K562 (cell line): ENCODE measurements at regions not wholly inside any gene's neighbourhood (a gene's known extent, or its start where the extent isn't known, plus 50 kb on each side); places are given as distances from the start of the nearest gene placed in this dataset.

Experiments used
- ATAC-seq: fragments of 200-7000 bp; cut with Tn5 transposase; 3 replicates; pipeline ENCODE4 v1.9.1; 2020; ENCODE audit warnings: moderate library complexity
- BruUV-seq: library from RNA; stranded (reverse); fragments of 400-500 nt; replicated peaks from 2 replicates; lab custom pipeline; 2021; lab: Mats Ljungman, UMichigan
- CTCF ChIA-PET: fragments of 300-600 bp; formaldehyde crosslinking; extraction: SDS; loops from one replicate; lab custom pipeline; 2021; ENCODE audit warnings: low intra/inter-chr PET ratio; lab: Yijun Ruan, JAX
- POLR2A ChIA-PET: fragments of 300-600, 350-650 bp; sonication (Branson Sonifier 250); formaldehyde crosslinking; extraction: SDS; loops from one replicate; lab custom pipeline; 2021; ENCODE audit warnings: antibody characterized with exemption, inconsistent platforms; lab: Yijun Ruan, JAX
- DNase-seq, 4 experiments: peaks; one replicate each; pipeline versions ENCODE4 v3.0.0 to v3.0.0-alpha.2; 2011 to 2018; ENCODE audit warnings: low spot score in 3 of 4, mixed read lengths in 3 of 4; ENCODE audit errors: extremely low read depth in 1 of 4
- FAIRE-seq: peaks from 2 replicates; lab custom pipeline; 2011; peaks lifted over from hg19 to GRCh38; lab: Jason Lieb, UNC
- H2AFZ ChIP-seq: 2 replicates; pipeline ENCODE4 v1.6.0; 2011; ENCODE audit warnings: low read depth, low read length, control low read depth, inconsistent platforms
- H3K27ac ChIP-seq: fragments of 200-600 bp; 3 replicates; pipeline ENCODE4 v1.8.0; 2011; ENCODE audit warnings: low read depth, mild to moderate bottlenecking, control low read depth, inconsistent platforms, low read length, moderate library complexity, mixed read lengths; ENCODE audit errors: extremely low read depth
- H3K27me3 ChIP-seq, 2 experiments: fragments of 300-600 bp in 1 of 2; 2 replicates in 1 of 2; 3 replicates in 1 of 2; pipeline versions ENCODE4 v1.6.0 to v1.8.0; 2011; ENCODE audit warnings: inconsistent platforms in 2 of 2, low read length in 2 of 2, mild to moderate bottlenecking in 1 of 2, mixed read lengths in 1 of 2, moderate library complexity in 1 of 2; ENCODE audit not compliant: control insufficient read depth in 2 of 2, insufficient read depth in 2 of 2
- H3K36me3 ChIP-seq: fragments of 300-600 bp; 3 replicates; pipeline ENCODE4 v1.8.0; 2011; ENCODE audit warnings: mild to moderate bottlenecking, low read length, inconsistent platforms; ENCODE audit not compliant: control insufficient read depth, insufficient read depth
- H3K4me1 ChIP-seq, 2 experiments: fragments of 200-600 bp in 1 of 2; replicated peaks in 1 of 2; 2 replicates in 1 of 2; 3 replicates in 1 of 2; pipeline versions ENCODE4 v1.5.1 to v1.8.0; 2011; ENCODE audit warnings: inconsistent platforms in 2 of 2, low read length in 2 of 2, mild to moderate bottlenecking in 1 of 2, mixed read lengths in 1 of 2, moderate library complexity in 1 of 2; ENCODE audit not compliant: control insufficient read depth in 2 of 2, insufficient read depth in 2 of 2
- H3K4me2 ChIP-seq: 2 replicates; pipeline ENCODE4 v1.6.1; 2011; ENCODE audit warnings: low read length, control low read depth, inconsistent platforms, mixed read lengths; ENCODE audit not compliant: insufficient read depth
- H3K4me3 ChIP-seq: fragments of 200-600 bp; sonication (generic), shearing (Covaris generic); 2 replicates; pipeline ENCODE4 v1.5.1; 2016; ENCODE audit warnings: control low read depth, inconsistent platforms
- H3K79me2 ChIP-seq: fragments of 200-600 bp; 3 replicates; pipeline ENCODE4 v1.8.0; 2011; ENCODE audit warnings: low read length, inconsistent platforms; ENCODE audit not compliant: control insufficient read depth, insufficient read depth
- H3K9ac ChIP-seq, 2 experiments: 2 replicates each; pipeline versions ENCODE4 v1.6.0 to v1.6.1; 2011; ENCODE audit warnings: low read depth in 2 of 2, low read length in 2 of 2, control low read depth in 1 of 2, inconsistent platforms in 1 of 2, mild to moderate bottlenecking in 1 of 2, mixed read lengths in 1 of 2; ENCODE audit not compliant: insufficient read depth in 1 of 2
- H3K9me1 ChIP-seq: one replicate; pipeline ENCODE4 v1.6.0; 2011; ENCODE audit warnings: inconsistent platforms, mild to moderate bottlenecking, low read length, moderate library complexity; ENCODE audit not compliant: control insufficient read depth, insufficient read depth
- H3K9me3 ChIP-seq: replicated peaks from 2 replicates; pipeline ENCODE4 v1.5.1; 2011; ENCODE audit warnings: low read depth, low read length, inconsistent platforms; ENCODE audit not compliant: control insufficient read depth, insufficient read depth
- H4K20me1 ChIP-seq: replicated peaks from 2 replicates; pipeline ENCODE4 v1.6.1; 2011; ENCODE audit warnings: low read length, inconsistent platforms, mixed read lengths; ENCODE audit not compliant: control insufficient read depth, insufficient read depth
- ARID2 ChIP-seq: fragments of 450-650 bp; IDR thresholded peaks from 2 replicates; pipeline ENCODE4 v1.6.1; 2017; ENCODE audit warnings: antibody characterized with exemption, mild to moderate bottlenecking
- FOSL1 ChIP-seq: fragments of 200-800 bp; sonication (Bioruptor generic); conservative IDR thresholded peaks from 2 replicates; pipeline ENCODE4 v1.6.1; 2016; ENCODE audit warnings: missing genetic modification characterization, missing compliant biosample characterization
- ILF3 ChIP-seq: fragments of 450-650 bp; IDR thresholded peaks from 2 replicates; pipeline ENCODE4 v1.6.1; 2018; ENCODE audit warnings: antibody characterized with exemption, mild to moderate bottlenecking, moderate library complexity, borderline replicate concordance
- KHSRP ChIP-seq: fragments of 450-650 bp; IDR thresholded peaks from 2 replicates; pipeline ENCODE4 v1.6.1; 2017
- ZNF263 ChIP-seq: sonication (generic); formaldehyde crosslinking; IDR thresholded peaks from 2 replicates; pipeline ENCODE4 v1.8.0; 2022; ENCODE audit warnings: mild to moderate bottlenecking, missing genetic modification reagents, borderline replicate concordance
- ZNF584 ChIP-seq: fragments of 200-800 bp; sonication (Bioruptor generic); IDR thresholded peaks from 2 replicates; pipeline ENCODE4 v1.6.1; 2016; ENCODE audit warnings: low read depth, mild to moderate bottlenecking, missing genetic modification characterization, missing compliant biosample characterization
- WGBS: fragments of 100-300 bp; shearing (Covaris generic); methylation state at CpG from one replicate; pipeline ENCODE4 v1.1.6; 2016; ENCODE audit warnings: low coverage, mixed read lengths; ENCODE audit not compliant: insufficient coverage; ENCODE audit errors: missing lambda C conversion rate; 5-methylcytosine and 5-hydroxymethylcytosine counted together
- in situ Hi-C: fragments of 300-500 bp; cut with MboI; formaldehyde crosslinking; loops from 4 replicates; pipeline ENCODE4 v1.15.0; 2018; ENCODE audit warnings: inconsistent platforms, mixed read lengths
- intact Hi-C: fragments of 100-400 bp; cut with micrococcal nuclease; formaldehyde crosslinking; loops from 2 replicates; pipeline ENCODE4 v1.14.2; 2022
- TF ChIP-seq, protein P1 (sequence below): fragments of 450-650 bp; IDR thresholded peaks from 2 replicates; pipeline ENCODE4 v1.6.1; 2018; ENCODE audit not compliant: partially characterized antibody
- TF ChIP-seq, protein P2 (sequence below): sonication (generic); formaldehyde crosslinking; IDR thresholded peaks from 2 replicates; pipeline ENCODE4 v1.8.1; 2022; ENCODE audit warnings: missing genetic modification reagents

DNA sequence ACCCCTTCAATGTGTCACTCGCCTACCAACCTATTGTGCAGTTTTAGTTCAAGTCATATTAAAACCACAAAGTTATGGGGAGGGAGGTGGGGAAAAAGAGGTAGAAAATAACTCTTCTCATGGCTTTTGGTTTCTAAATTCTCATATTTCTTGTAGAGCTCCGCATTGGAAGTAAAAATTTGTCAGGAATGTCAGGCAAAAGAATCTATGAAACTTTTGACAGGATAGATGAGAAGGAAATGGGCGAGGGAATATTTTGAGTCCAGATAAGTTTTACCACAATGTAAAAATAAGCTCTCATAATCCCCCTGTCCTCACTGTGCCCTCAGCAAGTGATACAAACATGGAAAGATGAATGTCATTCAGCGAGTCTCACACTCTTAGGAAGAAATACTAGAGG is 270.4 kb downstream of the DLEU7 start:
- TF ChIP-seq ZNF584 (CRISPR knock-in tag) (no peak), ILF3 (no peak), ZNF263 (no peak), KHSRP (no peak), ARID2 (no peak), FOSL1 (tag) (no peak)
- TF ChIP-seq, protein P1, sequence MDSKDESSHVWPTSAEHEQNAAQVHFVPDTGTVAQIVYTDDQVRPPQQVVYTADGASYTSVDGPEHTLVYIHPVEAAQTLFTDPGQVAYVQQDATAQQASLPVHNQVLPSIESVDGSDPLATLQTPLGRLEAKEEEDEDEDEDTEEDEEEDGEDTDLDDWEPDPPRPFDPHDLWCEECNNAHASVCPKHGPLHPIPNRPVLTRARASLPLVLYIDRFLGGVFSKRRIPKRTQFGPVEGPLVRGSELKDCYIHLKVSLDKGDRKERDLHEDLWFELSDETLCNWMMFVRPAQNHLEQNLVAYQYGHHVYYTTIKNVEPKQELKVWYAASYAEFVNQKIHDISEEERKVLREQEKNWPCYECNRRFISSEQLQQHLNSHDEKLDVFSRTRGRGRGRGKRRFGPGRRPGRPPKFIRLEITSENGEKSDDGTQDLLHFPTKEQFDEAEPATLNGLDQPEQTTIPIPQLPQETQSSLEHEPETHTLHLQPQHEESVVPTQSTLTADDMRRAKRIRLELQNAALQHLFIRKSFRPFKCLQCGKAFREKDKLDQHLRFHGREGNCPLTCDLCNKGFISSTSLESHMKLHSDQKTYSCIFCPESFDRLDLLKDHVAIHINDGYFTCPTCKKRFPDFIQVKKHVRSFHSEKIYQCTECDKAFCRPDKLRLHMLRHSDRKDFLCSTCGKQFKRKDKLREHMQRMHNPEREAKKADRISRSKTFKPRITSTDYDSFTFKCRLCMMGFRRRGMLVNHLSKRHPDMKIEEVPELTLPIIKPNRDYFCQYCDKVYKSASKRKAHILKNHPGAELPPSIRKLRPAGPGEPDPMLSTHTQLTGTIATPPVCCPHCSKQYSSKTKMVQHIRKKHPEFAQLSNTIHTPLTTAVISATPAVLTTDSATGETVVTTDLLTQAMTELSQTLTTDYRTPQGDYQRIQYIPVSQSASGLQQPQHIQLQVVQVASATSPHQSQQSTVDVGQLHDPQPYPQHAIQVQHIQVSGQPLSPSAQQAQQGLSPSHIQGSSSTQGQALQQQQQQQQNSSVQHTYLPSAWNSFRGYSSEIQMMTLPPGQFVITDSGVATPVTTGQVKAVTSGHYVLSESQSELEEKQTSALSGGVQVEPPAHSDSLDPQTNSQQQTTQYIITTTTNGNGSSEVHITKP, result no peak
- TF ChIP-seq, protein P2, sequence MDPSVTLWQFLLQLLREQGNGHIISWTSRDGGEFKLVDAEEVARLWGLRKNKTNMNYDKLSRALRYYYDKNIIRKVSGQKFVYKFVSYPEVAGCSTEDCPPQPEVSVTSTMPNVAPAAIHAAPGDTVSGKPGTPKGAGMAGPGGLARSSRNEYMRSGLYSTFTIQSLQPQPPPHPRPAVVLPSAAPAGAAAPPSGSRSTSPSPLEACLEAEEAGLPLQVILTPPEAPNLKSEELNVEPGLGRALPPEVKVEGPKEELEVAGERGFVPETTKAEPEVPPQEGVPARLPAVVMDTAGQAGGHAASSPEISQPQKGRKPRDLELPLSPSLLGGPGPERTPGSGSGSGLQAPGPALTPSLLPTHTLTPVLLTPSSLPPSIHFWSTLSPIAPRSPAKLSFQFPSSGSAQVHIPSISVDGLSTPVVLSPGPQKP, result no peak
- TF ChIP-seq, all 486 proteins: peak for 0
- CTCF ChIA-PET, result no interaction called here
- H3K4me2 ChIP-seq, result no peak overlapping the region
- 0 out of 2 replicates have a peak, but pooled peaks cover 2% of the 10 kb centered on the region for H3K9me3 ChIP-seq
- no TSS peak for BruUV-seq
- FAIRE-seq, result no peak
- intact Hi-C loops (no loop called here), in situ Hi-C loops (no loop called here)
- no peak overlapping the region for H3K27ac ChIP-seq
- no peak for DNase-seq
- H3K79me2 ChIP-seq, result no peaks in the 10 kb centered on the region
- ATAC-seq, result no peak
- no peak overlapping the region for H3K4me3 ChIP-seq
- H2AFZ ChIP-seq, result no peak overlapping the region
- H3K36me3 ChIP-seq, result no peaks in the 10 kb centered on the region
- no peak overlapping the region for H3K9ac ChIP-seq
- WGBS, result 49% methylated on average over 4 of the region's 4 CpGs
- no peaks in the 10 kb centered on the region for H4K20me1 ChIP-seq
- POLR2A ChIA-PET, result no interaction called here
- no peaks in the 10 kb centered on the region for H3K4me1 ChIP-seq
- no peaks in the 10 kb centered on the region for H3K27me3 ChIP-seq
- no peaks in the 10 kb centered on the region for H3K9me1 ChIP-seq
